Stimulated activated CD4-positive, alpha-beta T cell treated with anti-CD3 and anti-CD28 coated beads, Interleukin-4, amount 100 ng/mL, for 48 hours (primary cell): ENCODE measurements at regions not wholly inside any gene's neighbourhood (a gene's known extent, or its start where the extent isn't known, plus 50 kb on each side); places are given as distances from the start of the nearest gene placed in this dataset.
"Not testable (repeated sequence)": the region's sequence is repeated elsewhere in the genome, so short reads cannot be mapped to it uniquely, and the experiment has no call there.

Experiments used
- DNase-seq, 2 donors: peaks; one replicate each; pipeline ENCODE4 v3.0.0-alpha.2; 2020; ENCODE audit warnings: low read depth in 2 of 2

- DNase-seq = no peak
Measured at GRCh38 chr9:95581900-95582299, 65.1 kb upstream of the PTCH1 start.

GRCh38 chr9:95580812-95581761 lies 64.3 kb upstream of the PTCH1 start:
- no peak for DNase-seq

DNA sequence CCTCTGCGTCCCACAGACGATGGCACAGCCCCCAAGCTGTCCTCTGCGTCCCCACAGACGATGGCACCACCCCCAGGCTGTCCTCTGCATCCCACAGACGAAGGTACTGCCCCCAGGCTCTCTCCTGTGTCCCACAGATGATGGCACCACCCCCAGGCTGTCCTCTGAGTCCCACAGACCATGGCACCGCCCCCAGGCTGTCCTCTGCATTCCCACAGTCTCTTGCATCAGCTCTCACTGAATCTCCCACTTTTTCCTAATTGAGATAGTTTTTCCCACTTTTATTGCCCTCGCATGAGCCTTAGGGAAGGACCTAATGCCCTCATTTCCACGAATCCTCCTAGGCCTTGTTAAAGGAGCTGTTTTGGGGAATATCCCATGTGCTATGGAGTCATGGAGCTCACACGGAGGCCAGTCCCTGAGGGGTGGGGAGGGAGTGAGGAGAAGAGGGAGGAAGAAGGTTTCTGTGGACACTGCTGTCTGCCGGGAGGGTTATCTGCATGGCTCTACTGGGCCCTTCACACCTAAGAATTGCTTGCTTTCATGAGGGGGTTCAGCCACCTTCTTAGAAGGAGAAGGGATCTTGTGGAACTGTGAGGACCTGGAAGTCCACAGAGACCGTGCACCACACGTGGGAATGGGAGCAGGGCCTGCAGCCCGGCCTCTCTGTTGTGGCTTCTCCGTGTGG lies 58.2 kb upstream of the PTCH1 start:
- no peak for DNase-seq

GRCh38 chr9:95574176-95574575 lies 57.4 kb upstream of the PTCH1 start:
- DNase-seq = no peak

DNA sequence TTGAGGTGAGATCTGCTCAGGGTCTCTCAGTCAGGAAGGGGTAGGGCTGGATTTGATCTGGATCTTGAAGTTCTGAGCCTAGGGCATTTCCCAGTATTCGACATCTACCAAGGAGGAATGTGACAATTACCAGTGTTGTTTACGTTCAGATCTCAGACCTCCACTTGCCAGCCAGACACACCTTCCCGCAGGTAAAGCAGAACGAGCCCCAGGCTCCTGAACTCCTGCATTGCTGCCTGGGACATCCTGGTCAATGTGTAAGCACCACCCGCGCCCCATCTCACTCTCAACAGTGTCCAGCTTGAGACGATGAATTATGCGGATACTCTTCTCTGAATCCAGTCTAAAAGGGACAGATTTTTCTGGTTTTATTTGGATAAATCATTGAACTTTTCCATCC lies 56.7 kb upstream of the PTCH1 start:
- no peak for DNase-seq

DNA sequence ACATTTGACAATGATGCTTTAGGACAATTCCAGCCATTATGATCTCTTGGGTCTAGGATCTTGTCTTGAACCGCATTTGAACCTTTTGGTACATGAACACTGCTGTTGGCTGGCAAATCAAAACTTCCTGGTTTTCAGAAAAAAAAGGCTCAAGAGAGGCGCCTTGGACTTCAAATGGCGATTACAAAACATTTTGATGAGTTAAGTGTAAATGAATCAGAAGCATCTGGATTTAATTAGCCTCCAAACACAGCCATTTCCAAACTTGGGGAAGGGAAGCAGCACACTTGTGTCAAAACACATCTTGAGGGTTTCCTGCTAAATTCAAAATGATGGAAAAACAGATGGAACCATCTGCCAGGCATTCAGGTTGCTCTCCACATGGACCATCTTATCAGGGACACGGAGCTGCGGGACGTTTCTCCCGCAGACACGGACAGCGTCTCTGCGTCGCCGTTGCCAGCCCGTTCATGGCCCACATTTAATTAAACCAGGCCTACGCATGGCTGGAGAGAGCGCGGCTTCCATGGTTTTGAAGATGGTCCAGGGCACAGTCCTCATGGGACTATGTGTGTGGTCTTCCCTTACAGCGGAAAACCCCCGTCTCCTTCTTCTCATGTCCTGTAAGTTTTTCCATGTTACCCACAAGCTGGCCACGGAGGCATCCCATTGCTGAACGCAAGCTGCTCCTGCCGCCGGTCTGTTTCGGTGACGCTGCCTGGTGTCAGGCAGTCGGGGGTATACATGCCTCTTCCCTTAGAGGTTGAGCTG lies 55.8 kb upstream of the PTCH1 start:
- no peak for DNase-seq

- no peak for DNase-seq
Measured at GRCh38 chr9:95570646-95571045, 53.9 kb upstream of the PTCH1 start.

DNA sequence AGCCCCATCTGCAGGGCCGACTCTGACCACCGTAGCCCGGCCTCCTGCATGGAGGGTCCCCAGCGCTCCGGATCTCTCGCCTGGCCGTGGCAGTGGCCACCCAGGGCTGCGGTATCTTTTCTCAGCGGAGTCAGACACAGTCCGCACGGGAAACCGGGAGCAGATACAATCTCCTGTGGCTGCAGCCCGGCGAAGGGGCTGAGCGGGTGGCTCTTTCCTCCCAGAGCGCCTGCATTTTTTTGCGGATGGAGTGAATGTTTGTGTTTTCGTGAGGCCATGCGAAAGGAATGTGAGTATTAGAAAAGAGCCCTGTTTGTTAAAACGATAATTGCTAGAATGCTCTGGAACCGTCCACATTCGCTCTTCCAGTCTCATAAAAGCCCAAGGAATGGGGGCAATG lies 53.4 kb upstream of the PTCH1 start:
- no peak for DNase-seq

- not testable (repeated sequence) for DNase-seq
Measured at GRCh38 chr9:95568735-95569134, 52.0 kb upstream of the PTCH1 start.
